ENCODE measurements at regions not wholly inside any gene's neighbourhood (a gene's known extent, or its start where the extent isn't known, plus 50 kb on each side); places are given as distances from the start of the nearest gene placed in this dataset.

DNA sequence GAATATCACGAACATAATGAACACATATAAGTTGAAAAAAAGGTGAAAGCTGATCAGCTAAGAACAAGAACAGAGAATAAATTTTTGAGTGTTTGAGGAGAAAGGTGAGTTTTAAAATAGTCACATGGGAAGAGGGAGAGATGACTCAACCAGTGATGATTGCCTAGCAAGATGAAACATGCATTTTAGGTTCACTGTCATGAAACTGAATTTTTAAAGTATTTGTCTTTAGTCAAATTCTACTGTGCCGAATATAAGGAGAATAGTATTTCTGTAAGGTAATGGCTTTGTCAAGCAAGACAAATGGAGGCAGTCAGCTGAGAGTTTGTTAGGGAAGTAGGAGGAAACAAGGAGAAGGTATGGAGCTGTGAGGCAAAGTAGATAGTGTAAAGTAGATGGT lies 2557.4 kb downstream of the PCDH9 start:
- TF ChIP-seq, protein P1, sequence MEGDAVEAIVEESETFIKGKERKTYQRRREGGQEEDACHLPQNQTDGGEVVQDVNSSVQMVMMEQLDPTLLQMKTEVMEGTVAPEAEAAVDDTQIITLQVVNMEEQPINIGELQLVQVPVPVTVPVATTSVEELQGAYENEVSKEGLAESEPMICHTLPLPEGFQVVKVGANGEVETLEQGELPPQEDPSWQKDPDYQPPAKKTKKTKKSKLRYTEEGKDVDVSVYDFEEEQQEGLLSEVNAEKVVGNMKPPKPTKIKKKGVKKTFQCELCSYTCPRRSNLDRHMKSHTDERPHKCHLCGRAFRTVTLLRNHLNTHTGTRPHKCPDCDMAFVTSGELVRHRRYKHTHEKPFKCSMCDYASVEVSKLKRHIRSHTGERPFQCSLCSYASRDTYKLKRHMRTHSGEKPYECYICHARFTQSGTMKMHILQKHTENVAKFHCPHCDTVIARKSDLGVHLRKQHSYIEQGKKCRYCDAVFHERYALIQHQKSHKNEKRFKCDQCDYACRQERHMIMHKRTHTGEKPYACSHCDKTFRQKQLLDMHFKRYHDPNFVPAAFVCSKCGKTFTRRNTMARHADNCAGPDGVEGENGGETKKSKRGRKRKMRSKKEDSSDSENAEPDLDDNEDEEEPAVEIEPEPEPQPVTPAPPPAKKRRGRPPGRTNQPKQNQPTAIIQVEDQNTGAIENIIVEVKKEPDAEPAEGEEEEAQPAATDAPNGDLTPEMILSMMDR (conservative IDR thresholded peaks at IDR 0.05; ENCODE audit: control insufficient read depth, insufficient read depth, low read depth, low read length) = no peak
- no peak for DNase-seq (ENCODE audit: low read depth)

DNA sequence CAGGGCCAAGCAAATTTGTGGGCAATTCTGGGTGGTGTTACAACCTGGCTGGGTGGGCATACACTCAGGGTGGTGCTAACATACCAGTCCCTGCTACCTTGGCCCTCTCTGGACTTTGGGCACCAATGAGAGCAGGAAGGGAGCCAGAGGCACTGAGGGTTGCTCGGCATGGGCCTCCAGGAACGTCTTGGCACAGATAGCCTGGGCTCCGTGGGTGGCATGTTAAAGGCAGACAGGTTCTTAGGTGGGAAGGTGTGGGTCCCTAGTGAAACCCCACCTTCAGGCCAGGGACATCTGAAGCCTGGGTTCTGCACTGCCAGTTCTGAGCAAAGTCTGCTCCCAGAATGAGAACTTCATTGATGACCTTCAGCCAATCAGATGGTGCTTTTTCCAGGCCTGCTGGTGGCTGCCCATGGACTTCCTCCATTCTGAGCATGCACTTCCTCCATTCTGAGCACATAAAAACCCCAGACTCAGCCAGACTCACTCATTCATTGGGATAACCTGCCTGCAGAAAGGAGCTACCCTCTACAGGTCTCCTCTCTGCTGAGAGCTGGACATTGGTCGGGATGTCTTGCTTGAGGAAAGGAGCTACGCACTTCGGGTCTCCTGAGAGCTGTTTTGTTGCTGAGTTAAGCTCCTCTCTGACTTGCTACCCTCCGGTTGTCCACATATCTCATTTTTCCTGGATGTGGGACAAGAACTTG lies 2567.1 kb downstream of the PCDH9 start:
- TF ChIP-seq, protein P1 (conservative IDR thresholded peaks at IDR 0.05; ENCODE audit: control insufficient read depth, insufficient read depth, low read depth, low read length) = no peak

More for the DNA sequence above, 2557.4 kb downstream of the PCDH9 start:
- no peak overlapping the region for H3K4me3 ChIP-seq (ENCODE audit: control insufficient read depth, low read depth, low read length)

GRCh38 chr13:64648293-64648692 lies 2581.8 kb downstream of the PCDH9 start:
- no peak overlapping the region for H3K4me3 ChIP-seq (ENCODE audit: control insufficient read depth, low read depth, low read length)
- no peak for DNase-seq (ENCODE audit: low read depth)

More for the DNA sequence above, 2567.1 kb downstream of the PCDH9 start:
- no peak overlapping the region for H3K4me3 ChIP-seq (ENCODE audit: control insufficient read depth, low read depth, low read length)
- no peak for DNase-seq (ENCODE audit: low read depth)

DNA sequence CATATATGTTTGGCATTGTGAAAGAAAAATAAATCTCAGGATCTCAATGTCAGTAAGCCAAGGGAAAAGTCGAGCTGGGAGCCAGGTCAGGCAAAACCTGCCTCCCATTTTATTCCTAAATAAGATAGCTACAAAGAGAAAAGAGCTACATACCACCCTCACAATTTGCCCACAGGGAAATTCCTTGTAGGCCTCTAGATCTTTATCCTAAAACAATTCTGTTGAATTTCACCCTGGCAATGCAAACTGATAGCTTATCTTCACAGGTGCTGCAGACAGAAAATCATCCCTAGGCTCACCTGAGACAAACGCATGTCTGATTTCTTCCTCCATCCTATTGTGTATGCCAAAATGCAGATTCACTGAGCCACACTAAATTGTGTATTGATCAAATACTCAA lies 2587.1 kb downstream of the PCDH9 start:
- no peak overlapping the region for H3K4me3 ChIP-seq (ENCODE audit: control insufficient read depth, low read depth, low read length)
- no peak for DNase-seq (ENCODE audit: low read depth)
- TF ChIP-seq, protein P1 (conservative IDR thresholded peaks at IDR 0.05; ENCODE audit: control insufficient read depth, insufficient read depth, low read depth, low read length) = no peak

More at GRCh38 chr13:64648293-64648692, 2581.8 kb downstream of the PCDH9 start:
- TF ChIP-seq, protein P1 (conservative IDR thresholded peaks at IDR 0.05; ENCODE audit: control insufficient read depth, insufficient read depth, low read depth, low read length) = no peak

- DNase-seq (ENCODE audit: low read depth) = no peak
- H3K4me3 ChIP-seq (ENCODE audit: control insufficient read depth, low read depth, low read length) = no peak overlapping the region
- TF ChIP-seq, protein P1 (conservative IDR thresholded peaks at IDR 0.05; ENCODE audit: control insufficient read depth, insufficient read depth, low read depth, low read length) = no peak
Measured at GRCh38 chr13:64640002-64640401, 2590.1 kb downstream of the PCDH9 start.

GRCh38 chr13:64639206-64639605 lies 2590.9 kb downstream of the PCDH9 start:
- H3K4me3 ChIP-seq (ENCODE audit: control insufficient read depth, low read depth, low read length) = no peak overlapping the region
- DNase-seq (ENCODE audit: low read depth) = no peak
- TF ChIP-seq, protein P1 (conservative IDR thresholded peaks at IDR 0.05; ENCODE audit: control insufficient read depth, insufficient read depth, low read depth, low read length) = no peak

All from fibroblast of mammary gland (primary cell).